HG02610 (cell line): ENCODE measurements at regions not wholly inside any gene's neighbourhood (a gene's known extent, or its start where the extent isn't known, plus 50 kb on each side); places are given as distances from the start of the nearest gene placed in this dataset.
"Not testable (repeated sequence)": the region's sequence is repeated elsewhere in the genome, so short reads cannot be mapped to it uniquely, and the experiment has no call there.

Experiments used
- ATAC-seq: cut with Tn5 transposase; IDR thresholded peaks from one replicate; pipeline ENCODE4 v1.9.1; 2021; ENCODE audit warnings: mild to moderate bottlenecking, moderate library complexity; ENCODE audit not compliant: unreplicated experiment

DNA sequence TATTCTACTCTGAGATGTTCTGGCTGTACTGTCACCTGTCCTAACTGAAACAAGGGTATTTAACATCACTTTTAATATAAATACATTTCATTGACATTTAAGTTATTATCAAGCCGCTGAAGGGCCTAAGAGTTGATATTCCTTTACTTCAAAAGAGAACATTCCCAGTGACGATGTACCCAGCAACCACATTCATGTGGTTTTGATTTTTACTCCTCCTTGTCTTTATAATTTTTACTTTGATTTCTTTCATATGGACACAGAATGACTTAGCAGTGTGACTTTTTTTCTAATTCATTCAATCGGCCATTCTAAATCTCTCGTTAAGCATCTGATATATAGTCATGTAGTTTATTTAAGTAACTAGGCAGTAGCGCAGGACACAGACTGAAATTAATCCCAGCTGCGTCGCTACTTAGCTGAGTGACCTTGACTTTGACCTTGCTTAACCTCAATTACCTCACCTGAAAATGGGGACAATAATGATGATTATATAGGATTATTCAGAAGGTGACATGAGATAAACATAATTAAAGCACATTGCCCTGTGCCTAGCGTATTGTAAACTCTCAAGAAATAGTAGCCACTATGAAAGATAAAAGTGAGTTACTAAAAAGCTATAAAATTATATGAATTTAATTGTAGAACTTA lies 476.6 kb downstream of the SETD4 start:
- no peak for ATAC-seq

DNA sequence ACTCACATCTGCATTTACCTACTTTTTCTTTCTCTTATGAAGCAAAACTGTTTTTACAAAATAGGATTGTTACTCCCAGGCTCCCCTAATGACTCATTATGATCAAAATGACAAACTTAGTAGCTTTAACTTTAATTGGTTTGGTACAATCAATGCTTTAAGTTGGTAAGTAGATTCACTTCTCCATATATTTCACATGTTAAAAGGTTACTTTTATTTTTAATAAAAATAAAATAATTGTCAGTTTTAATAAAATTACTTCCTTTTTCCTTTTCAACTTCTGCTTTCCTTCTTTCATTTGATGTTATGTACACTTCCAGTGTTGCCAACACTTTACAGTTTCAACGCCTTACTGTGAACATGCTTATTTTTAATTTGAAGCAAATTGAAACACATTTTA lies 477.6 kb downstream of the SETD4 start:
- no peak for ATAC-seq

DNA sequence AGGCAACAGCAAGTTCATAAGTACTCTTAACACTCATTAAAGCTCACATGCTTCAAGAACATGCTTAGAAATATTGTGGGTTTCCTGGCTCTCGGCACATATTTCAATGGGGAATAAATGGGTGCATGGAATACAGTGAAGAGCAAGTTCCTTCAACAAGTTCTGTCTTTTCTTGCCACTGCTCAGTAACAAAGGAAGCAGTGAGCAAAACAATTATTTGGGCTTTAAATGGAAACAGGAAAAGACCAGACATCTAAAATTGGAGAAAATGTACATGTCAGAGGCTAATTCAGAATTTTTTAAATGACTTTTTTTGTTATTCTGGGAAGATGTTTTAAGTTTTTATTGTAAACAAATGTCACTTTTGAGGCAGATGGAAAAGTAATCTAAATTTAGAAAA lies 478.7 kb downstream of the SETD4 start:
- ATAC-seq: no peak

DNA sequence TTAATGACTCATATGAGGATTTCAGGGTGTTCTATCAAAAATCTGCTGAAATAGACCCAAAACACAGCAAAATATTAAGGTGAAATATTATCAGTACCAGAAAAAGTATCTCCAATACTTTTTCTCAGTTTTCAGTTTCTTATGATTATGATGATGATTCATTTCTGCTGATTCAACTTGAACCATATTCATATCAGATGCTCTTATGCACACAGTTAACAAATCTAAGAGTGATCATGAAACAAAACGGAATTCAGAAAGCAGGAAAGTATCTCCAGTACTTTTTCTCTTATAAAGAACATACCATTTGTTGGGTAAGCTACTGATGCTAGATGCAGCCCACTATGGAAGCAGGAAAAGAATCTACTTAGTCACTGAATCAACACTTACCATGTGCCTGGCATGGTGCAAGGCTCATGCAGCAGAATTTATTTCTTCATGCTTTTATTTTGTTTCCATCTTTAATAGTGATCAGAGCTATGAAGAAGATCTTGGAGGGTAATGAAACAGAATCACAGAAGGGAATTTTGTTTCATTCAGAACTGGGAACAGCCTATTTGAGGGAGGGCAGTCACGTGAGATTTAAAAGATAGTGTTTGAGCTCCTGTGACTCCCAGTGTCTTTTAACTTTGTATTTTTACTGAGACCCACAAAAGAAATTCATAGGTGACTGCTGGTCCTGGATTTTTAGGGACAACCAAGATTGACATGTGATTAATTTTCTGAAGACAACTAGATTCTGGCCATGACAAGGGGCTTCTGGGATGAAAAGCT lies 480.6 kb downstream of the SETD4 start:
- no peak for ATAC-seq

DNA sequence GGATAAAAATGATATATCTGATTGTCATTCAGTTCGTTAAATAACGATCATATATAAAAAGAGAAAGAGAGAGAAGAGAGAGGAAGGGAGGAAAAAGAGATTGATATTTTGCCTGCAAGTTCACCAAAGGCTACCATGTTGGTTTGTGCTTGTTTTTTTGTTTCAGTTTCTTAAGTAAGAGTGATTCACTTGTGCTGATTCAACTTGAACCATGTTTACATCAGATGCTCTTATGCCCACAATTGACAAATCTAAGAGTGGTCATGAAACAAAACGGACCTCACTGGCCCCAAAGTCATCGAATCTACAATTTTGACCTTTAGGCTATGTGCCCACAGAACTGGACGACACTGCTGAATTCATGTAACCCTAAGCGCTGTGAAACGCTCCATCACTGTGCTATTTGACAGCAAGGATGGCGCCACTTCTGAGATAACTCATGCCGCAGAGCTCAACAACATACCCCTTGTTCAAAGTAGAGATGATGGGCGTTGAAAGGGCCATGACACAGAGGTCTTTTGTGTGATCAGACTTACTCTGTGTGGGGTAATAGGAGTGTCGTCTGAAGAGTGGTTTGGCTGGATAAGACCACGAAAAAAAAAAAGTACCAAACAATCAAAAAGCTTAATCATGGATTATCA lies 481.4 kb downstream of the SETD4 start:
- no peak for ATAC-seq

DNA sequence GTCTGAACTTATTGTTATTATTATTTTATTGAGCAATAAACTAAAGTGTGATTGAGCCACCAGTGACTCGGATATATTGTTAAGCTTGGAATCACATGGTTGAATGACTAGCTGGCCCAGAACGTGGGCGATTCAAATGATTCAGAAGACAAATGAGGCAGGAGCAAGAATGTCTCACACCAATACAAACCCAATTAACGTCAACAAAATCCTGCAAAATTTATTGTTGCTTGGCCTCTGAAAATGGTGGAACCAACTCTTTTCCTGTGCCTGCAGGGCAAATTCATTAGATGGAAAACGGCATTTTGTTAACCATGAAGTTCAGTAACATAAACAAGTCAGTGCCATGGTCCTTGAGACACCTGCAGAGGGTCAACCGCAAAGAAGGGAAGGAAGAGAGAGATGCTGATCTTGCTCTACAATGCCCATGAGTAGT lies 482.0 kb downstream of the SETD4 start:
- no peak for ATAC-seq

DNA sequence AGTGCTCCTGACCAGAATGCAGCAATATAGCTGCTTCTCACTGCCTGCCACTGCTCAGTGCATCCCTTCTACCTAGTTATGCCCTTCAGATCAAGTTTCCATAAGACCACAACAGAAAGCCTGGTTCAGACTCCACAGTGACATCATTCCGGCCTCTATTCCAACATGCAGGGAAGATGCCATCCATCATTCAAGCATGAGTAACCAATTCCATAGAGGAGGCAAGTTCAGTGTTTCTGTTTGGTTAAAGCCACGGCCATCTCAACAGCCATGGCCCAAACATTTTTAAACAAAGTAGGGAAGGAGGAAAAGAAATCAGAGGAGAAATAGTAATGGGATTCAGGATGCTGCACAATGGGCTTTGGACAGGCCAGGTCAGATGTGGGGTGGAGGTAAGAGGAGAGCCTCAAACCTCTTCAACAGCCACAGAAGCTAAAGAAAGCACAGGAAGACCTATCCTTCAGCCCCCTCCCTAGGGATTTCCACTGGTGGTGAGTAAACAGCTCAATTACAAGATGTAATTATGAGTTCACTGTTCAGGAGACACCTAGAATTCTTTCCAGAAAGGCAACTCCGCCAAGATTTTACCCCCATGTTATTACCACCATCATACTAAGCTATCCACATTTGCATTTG lies 484.9 kb downstream of the SETD4 start:
- no peak for ATAC-seq

DNA sequence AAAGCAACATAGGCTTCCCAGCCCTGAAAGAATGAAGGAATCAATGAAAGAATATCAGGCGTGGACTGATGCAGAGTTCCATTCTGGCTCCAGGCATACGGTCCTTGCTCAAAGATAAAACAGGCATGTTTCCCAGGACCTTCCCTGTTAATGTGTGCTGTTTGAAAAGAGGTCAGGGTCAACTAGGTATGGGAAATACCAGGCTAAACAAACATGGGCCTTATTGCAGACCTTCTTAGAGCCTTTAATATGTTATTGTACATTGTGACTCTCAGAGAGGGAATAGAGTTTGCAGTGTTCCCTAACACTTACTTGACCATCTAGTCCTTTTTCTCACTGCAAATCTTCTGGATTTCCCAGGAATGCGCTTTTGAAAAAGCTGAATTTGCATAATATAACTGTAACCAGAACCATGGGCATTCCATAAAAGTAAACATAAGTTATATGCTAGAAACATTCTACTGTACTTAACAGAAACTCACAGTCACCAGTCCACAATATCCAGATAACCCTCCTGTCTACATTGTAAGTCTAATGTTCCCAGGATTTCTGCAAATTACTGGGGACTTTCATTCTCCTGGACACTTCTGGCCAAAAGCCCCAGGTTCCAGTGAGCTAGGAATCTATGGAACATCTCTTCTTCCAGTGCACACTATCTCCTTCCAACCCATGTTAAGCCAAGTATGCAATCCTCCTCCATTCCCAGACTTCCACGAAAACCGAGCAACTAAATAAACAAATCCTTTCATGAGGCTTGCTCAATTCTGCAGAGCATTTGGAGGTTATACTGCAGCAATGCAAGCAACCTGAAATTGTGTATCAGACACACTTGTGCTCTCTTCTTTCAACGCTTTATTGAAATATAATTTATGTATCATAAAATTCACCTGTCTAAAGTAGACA lies 486.6 kb downstream of the SETD4 start:
- ATAC-seq: no peak

DNA sequence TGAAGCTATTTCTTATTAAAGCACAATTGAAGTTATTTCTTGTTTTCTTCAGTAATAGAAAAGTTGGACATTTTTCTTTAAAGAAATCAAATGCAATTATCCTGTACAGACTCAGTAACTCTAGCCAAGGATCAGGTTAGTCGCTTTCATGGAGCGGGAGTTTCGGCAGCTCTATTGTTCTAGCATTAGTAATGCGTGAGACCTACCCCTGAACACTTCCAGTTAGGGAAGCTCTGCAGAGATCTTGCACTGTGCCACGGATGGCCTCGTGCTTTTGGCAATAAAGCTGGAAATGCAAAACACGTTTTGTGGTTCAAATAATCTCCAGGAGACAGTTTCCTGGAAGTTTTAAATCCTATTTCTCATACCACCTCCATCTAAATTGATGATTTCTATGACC lies 488.4 kb downstream of the SETD4 start:
- ATAC-seq: no peak

DNA sequence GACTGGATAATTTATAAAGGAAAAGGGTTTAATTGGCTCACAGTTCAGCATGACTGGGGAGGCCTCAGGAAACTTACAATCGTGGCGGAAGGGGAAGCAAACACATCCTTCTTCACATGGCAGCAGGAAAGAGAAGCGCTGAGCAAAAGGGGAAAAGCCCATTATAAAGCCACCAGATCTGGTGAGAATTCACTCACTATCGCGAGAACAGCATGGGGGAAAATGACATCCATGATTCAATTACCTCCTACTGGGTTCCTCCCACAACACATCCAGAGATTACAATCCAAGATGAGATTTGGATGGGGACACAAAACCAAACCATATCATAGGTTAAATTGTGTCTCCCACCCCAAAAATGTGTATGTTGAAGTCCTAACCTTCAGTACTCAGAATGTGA lies 491.7 kb downstream of the SETD4 start:
- no peak for ATAC-seq

DNA sequence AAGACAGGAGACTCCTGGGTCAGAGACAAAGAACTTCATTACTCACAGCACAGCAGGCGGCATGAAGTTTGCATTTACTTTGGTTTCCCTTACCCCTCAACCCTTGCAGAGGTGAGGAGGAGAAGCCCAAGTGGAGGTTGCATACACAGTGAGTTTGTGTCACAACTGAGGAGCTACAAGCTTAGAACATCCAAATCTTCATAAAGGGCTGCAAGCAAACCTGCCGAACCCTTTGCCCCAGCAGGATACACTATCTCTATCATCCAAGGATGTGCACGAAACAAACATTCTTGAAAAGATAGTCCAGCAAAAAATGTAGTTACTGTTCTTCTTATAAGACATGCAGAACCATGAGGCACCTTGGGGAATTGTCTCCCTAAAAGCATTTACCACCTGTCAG lies 493.5 kb downstream of the SETD4 start:
- no peak for ATAC-seq

DNA sequence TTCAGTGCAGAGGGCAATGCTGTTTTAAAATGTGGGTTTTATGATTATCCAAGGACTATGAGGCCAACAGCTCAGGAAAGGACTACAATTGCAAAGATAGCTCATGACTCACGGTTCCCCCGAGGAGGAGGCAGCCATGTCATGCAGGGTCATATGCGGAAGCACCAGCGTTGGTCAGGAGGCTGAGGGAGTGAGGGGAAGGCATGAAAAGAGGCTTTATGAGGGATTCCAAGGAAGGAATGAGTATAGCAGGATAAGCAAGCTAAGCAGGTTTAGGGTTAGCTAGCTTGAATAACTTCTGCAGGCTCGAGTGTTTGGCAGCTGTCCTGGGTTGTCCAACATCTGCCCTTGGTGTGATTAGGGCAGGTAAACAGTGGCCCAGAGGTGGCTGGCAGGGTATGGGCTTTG lies 495.1 kb downstream of the SETD4 start:
- ATAC-seq: no peak

DNA sequence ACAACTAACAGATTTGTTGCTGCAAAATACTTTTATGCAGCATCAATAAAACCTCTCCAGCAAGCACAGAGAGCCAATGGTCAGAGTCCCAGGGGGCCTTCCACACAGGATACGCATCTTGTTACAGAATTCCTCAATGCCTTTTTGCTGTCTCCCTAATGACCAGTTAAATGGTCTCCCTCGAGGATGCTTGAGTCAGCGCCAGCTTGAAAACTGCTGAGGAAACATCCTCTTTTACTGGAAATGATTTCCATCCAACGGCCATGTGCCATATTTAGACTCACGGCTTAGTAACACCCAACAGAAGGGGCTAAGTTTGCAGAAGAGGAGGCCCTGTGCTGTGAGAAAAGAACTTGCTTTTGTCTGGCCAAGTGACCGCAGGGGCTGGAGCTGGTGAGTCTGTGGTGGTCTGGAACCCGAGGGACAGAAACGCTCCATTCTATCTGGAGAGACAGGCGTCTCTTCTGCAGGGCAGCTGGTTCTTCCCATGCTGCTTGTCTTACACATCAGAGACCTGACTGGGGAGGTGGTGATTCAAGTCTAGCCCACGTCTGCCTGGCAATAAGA lies 496.4 kb downstream of the SETD4 start:
- no peak for ATAC-seq

DNA sequence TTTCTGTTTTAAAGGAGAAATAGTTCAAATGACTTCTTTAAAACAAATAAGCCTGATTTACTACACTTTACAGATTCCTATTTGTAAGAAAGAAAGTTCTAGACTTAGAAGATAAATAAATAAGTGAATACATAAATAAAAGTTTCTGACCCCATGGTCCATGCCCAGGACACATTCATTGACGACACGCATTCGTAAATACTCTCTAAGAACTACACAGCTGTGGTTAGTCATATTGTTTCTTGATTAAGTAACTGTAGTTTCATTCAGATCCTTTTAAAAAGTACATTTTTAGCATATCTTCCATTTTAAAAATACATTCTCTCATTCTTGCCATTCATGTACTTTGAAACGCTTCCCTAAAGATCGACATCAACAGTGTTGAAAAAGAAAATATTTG lies 497.4 kb downstream of the SETD4 start:
- ATAC-seq: no peak

DNA sequence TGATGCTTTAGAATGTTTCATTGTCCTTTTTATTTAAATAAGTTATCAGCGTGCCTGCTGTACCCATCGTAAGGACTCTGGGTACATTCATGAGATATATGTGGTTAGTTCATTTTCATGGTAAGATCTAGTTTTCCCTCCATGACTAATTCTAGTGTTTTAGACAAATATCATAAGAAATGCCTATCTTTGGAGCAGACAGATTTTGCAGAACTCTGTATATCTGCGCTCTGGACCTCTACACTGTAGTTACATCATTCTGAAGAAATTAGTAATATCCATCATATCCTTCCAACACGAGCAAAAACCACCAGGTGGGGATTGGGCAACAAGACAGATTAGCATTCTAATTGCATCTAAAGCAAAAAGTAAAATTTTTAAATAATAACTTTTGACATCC lies 499.2 kb downstream of the SETD4 start:
- ATAC-seq: no peak

DNA sequence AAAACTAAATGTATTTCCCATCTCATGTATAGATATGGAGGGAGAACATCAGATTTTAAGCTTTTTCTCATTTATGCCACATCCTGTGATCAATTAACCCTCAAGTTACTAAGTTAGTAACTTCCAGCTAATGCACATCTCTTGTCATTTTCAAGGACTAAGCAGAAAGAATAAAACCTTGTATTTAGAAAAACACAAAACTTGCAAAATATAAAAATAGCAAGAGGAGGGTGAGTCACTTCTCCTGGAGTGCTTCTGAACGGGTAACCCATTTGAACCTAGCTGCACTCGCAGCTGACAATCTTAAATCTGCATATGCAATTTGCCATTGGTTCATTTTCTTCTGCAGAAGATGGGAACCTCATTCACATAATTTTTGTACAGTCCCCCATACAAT lies 500.5 kb downstream of the SETD4 start:
- ATAC-seq: no peak

DNA sequence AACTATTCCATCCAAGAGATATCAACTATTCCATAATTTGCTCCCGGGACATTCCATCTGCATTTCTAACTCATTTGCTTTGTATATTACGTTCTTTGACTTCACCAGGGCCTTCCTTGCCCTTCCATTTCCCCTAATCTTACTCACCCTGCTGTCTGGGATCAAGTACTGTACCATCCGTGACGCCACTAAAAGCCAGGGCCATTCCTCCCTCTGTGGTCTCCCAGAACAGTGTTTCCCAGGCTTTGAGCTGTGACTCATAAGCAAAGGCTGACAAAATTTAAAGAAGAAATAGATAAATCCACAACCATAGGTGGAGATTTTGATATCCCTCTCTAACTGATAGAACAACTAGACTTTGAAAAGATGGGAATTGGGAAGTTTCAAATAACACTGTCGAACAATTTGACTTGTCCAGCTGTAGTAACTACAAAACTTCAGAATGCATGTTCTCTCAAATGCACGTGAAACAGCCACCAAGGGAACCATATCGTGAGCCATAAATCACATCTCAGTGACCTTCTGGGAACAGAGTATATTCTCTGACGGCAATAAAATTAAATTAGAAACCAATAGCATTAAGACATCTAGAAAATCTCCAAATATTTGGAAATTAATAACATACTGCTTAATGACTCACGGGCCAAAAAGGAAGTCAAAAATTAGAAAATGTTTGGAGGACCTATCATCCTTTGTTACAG lies 501.0 kb downstream of the SETD4 start:
- ATAC-seq: no peak

DNA sequence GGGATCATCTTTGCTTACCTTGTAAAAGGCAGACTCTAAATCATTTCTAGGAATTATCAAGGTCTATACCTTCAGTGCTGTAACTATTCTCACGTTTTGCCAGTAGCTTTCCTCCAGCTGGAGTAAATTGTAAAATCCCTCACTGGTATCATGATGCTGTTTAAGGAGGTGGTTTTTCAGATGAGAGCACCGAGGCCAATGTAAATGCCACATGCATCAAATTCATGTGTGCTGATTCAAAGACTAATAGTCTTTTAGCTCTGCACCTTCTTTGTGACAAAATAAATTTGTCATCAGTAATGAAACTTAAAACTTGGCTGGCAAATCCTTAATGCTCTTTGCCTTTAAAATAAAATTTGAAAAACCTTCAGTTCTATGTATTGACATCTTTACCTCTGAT lies 503.8 kb downstream of the SETD4 start:
- ATAC-seq: no peak

DNA sequence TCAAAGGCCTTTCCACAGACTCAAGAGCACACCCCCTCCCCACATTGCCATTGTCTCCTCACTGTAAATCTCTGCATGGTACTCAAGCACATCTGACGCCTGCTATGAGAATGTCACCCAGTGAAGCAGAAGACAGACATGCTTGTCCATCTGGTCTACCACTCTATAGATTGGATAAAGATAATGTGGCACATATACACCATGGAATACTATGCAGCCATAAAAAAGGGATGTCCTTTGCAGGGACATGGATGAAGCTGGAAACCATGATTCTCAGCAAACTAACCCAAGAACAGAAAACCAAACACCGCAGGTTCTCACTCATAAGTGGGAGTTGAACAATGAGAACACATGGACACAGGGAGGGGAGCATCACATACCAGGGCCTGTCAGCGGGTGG lies 503.4 kb upstream of the RUNX1 start:
- ATAC-seq: not testable (repeated sequence)
